ENCODE measurements at regions not wholly inside any gene's neighbourhood (a gene's known extent, or its start where the extent isn't known, plus 50 kb on each side); places are given as distances from the start of the nearest gene placed in this dataset.
"Not testable (repeated sequence)": the region's sequence is repeated elsewhere in the genome, so short reads cannot be mapped to it uniquely, and the experiment has no call there.

- peak; percentile 5 to 6 for DNase-seq (ENCODE audit: low read depth in 2 of 2)
These were observed 955.3 kb downstream of the EPHA3 start for GRCh38 chr3:90062631-90063200.

DNA sequence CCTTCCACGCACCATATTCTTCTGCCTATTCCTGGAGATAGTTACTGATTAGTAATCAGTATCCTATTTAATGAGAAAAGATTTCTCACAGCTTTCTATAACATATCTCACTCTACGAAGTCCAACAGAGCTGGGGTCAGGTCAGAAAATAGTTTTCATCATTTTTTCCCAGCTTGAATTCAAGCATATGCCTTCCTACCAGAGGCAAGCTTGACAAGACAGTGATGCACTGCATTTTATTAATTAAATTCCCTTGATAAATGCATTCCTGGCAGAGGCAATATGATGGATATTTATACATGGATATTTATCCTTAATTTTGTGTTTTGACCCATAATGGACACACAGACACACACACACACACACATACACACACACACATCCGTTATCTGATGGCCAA, 961.4 kb downstream of the EPHA3 start:
- no peak for DNase-seq (ENCODE audit: low read depth in 2 of 2)

DNA sequence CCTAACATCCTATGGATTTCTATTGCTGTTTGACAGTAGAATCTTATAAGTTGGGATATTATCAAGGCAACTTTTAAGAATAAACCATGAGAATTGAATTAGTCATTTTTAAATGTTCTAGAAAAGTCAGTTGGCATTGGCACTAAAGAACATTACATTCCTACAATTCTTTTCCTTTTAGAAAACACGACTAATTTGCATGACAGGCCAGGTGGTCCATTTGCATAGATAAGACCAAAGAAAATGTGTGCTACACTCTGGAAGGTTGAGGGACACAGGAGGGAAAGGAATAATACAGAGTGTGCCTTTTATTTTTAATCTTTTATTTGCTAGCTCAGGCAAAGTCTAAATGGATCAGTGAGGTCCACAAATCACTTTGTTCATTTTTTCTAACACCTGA, 962.3 kb downstream of the EPHA3 start:
- no peak for DNase-seq (ENCODE audit: low read depth in 2 of 2)

DNA sequence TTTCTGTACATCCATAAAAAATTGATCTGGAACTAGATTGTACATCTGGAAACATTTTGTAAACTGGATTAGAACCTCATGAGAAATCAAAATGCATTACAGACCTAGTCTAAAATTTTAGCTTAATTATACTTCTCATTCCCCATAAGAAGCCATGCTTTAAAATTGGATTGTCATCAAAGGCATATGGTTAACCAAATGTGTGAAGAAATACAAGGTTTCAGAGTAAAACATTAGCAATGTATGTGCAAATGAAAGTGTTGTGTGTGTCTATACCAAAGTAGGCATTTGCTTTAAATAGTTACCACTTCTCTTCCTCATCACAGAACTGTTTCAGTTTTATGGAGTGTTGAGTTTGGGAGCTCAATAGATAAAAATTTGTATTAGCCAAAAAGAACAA, 968.7 kb downstream of the EPHA3 start:
- no peak for DNase-seq (ENCODE audit: low read depth in 2 of 2)

- no peak for DNase-seq (ENCODE audit: low read depth in 2 of 2)
These were observed 973.6 kb downstream of the EPHA3 start for GRCh38 chr3:90080988-90081387.

GRCh38 chr3:90086297-90086696, 978.9 kb downstream of the EPHA3 start:
- not testable (repeated sequence) for DNase-seq (ENCODE audit: low read depth in 2 of 2)

DNA sequence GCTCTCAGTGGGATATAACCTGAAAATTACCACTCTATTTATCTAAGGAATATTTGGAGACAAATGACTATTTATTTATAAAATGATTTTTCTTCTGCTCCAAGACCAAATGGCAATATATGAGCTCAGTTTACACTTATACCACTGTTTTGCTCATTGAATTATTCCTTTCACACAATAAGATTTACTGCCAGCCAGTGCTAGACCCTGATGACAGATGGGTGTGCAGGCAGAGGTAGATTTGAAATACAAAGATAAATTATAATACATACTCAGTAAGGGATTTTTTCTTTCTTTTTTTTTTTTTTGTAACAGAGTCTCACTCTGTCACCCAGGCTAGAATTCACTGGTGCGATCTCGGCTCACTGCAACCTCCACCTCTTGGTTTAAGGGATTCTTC, 980.3 kb downstream of the EPHA3 start:
- no peak for DNase-seq (ENCODE audit: low read depth in 2 of 2)

GRCh38 chr3:90091549-90091948, 984.1 kb downstream of the EPHA3 start:
- DNase-seq (ENCODE audit: low read depth in 2 of 2) = peak; percentile 14 to 15

GRCh38 chr3:90092994-90093393, 985.6 kb downstream of the EPHA3 start:
- DNase-seq (ENCODE audit: low read depth in 2 of 2) = peak in 1 of 2 experiments; percentile 2

GRCh38 chr3:90095811-90096210, 988.4 kb downstream of the EPHA3 start:
- no peak for DNase-seq (ENCODE audit: low read depth in 2 of 2)

DNA sequence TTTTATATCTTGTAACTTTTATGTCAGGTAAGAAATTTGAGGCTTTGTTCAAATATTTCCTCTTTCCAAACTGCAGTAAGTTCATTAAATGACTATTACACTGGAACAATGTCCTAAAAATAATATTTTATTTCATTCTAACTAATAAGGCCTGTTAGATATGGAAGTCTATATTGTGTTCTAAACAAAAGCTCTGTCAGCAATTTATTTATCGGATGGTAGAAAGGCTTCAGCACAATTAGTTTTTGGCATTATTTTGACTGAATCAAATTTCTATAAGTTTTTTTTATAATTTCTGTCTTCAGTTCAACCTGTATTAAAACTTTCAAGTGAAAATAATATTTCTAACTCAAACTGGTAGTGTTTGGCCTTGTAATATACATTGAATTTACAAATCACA, 992.1 kb downstream of the EPHA3 start:
- DNase-seq (ENCODE audit: low read depth in 2 of 2) = no peak

DNA sequence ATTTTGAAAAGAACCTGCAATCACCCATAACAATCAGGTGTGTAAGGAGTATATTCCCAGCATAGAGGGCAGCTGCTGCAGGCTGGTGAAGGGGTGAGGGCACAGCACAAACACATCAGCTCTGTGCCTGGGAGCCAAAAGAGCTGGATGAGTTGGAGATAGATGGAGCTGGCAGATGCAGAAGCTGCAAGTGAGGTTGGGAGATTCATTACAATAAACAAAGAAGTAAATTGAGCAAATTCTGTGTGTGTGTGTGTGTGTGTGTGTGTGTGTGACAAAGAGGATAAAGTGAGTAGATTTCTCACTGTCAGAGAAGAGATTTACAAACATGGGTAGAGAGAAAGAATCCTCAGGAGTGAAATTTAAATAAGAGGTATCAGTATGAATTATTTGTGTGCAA, 994.7 kb downstream of the EPHA3 start:
- no peak for DNase-seq (ENCODE audit: low read depth in 2 of 2)

- DNase-seq (ENCODE audit: low read depth in 2 of 2) = no peak
These were observed 1013.9 kb downstream of the EPHA3 start for GRCh38 chr3:90121326-90121725.

DNA sequence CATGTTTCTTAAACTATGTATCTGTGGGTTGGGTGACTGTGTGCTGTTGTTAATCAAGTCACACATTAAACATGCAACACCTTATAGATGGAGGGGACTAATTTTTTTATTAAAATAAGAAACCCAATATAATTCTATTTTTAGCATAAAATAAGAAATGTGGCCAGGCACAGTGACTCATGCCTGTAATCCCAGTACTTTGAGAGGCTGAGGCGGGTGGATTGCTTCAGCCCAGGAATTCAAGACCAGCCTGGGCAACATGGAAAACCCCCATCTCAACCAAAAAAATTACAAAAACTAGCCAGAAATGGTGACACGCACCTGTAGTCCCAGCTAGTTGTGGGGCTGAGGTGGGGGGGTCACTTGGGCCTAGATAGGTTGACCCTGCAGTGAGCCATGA, 1021.0 kb downstream of the EPHA3 start:
- DNase-seq (ENCODE audit: low read depth in 2 of 2) = no peak

DNA sequence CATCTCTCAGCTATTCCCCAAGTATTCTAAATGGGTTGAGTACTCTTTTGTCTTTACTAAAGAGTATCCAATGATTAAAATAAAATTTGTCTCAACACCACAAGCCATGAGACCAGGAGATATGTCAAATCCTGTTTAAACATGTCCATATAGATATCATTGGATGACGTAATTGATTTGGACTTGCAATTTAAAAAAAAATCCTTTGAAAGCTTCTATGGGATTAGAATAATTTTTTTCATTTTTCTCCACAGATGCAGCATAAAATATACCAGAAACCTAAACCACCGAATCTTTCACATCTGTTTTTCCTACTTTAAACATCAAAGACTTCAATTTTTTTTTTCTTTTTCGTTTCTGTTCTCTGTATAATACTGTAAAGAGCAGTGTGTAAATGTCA, 1022.3 kb downstream of the EPHA3 start:
- DNase-seq (ENCODE audit: low read depth in 2 of 2) = no peak

- DNase-seq (ENCODE audit: low read depth in 2 of 2) = no peak
These were observed 1024.8 kb downstream of the EPHA3 start for GRCh38 chr3:90132197-90132596.

- DNase-seq (ENCODE audit: low read depth in 2 of 2) = no peak
These were observed 1026.7 kb downstream of the EPHA3 start for GRCh38 chr3:90134090-90134489.

DNA sequence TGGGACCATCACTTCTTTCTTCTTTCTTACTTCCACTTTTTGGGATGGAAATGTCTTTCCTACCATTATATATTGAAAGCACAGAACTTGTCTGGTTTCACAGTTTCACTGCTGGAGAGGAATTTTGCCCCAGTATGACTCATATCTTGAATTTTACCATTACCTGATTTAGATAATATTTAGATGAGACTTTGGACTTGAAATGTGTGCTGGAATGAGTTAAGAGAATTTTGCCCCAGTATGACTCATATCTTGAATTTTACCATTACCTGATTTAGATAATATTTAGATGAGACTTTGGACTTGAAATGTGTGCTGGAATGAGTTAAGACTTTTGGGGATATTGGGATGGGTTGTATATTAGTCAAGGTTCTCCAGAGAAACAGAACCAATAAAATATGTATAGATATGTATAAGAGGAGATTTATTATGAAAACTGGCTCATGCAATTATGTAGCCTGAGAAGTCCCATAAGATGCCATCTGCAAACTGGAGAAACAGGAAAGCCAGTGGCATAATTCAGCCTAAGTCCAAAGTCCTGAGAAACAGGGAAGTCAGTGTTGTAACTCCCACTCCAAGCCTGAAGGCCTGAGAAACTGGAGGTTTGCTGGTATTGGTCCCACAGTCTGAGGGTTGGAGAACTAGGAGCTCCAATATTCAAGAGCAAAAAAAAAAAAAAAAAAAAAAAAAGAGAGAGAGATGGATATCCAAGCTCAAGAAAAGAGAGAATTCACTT, 1029.2 kb downstream of the EPHA3 start:
- DNase-seq (ENCODE audit: low read depth in 2 of 2) = no peak

GRCh38 chr3:90145094-90145860, 1037.9 kb downstream of the EPHA3 start:
- DNase-seq (ENCODE audit: low read depth in 2 of 2) = no peak

DNA sequence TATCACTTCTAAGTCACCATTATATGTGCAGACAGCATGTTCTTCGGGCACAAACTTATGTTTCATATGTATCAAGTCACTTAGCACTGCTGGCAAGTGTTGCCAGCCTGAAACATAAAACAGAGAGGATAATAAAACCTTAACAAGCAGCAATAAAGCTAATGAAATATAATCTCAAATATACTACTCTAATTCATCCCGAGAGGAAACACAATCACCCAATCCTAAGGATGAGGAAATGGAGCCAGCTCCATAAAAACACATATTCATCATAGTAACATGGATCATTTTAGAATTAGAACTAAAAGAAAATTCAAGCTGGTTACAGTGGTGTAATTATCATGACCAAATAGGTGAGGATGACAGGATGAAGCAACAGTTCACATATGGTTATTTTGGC, 1072.7 kb downstream of the EPHA3 start:
- DNase-seq (ENCODE audit: low read depth in 2 of 2) = no peak

DNA sequence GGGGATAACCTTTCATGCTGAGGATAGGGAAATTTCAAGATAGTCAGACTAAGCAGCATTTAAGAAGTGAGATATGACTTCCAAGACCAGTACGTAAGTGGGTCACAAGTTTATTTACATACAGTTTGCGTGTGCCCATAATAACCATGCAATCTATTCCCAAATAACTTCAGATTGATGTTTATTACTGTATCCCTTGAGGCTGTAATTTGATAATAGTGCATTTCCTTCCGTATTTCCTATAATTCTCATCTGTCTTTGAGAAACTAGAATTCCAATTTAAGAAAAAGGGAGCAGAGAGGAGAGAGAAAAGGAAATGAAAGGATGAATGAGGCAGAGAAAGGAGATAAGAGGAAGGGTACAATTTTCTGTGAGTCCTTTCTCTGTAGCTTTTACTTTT, 1073.1 kb downstream of the EPHA3 start:
- DNase-seq (ENCODE audit: low read depth in 2 of 2) = no peak

DNA sequence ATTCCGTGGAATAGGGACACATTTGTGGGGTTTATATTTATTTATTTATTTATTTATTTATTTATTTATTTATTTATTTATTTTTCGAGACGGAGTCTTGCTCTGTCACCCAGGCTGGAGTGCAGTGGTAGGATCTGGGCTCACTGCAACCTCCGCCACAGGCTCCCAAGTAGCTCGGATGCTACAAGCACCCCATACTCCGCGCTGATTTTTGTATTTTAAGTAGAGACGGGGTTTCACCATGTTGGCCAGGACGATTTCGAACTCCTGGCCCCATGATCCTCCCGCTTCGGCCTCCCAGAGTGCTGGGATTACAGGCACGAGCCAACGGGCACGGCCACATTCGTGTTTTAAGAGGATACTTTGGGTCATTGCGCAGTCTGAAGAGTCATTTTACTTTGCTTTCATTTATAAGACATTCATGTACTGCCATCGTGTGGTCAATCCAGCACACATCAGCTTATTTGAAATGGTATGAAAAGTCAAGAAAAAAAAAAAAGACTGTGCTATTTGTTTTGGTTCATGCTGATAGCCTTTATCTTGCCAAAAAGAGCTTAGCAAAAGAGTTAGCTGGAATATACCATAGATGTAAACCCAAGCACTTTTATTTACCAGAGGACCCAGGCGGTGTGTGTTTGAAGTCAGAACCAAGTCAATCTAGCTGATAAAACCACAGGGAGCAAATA, 1075.0 kb downstream of the EPHA3 start:
- DNase-seq (ENCODE audit: low read depth in 2 of 2) = peak; percentile 2 to 3
